ENCODE measurements at regions not wholly inside any gene's neighbourhood (a gene's known extent, or its start where the extent isn't known, plus 50 kb on each side); places are given as distances from the start of the nearest gene placed in this dataset.

- Mint-ChIP-seq H3K4me1 (no peaks in the 10 kb centered on the region), H3K4me3 (no peak overlapping the region), H3K27me3 (peaks cover 31% of the 10 kb centered on the region), H3K27ac (ENCODE audit: low read depth) (no peak overlapping the region), H3K9me3 (no peaks in the 10 kb centered on the region), H3K36me3 (ENCODE audit: insufficient read depth) (no peaks in the 10 kb centered on the region)
- ATAC-seq (replicated peaks; ENCODE audit: extremely low read depth, poor library complexity, severe bottlenecking) (no peak), DNase-seq (ENCODE audit: low spot score in 2 of 2) (no peak)
Measured at GRCh38 chr6:169956580-169956979, 205.2 kb downstream of the ERMARD start.

- Mint-ChIP-seq H3K36me3 (ENCODE audit: insufficient read depth) (no peaks in the 10 kb centered on the region), H3K4me3 (no peak overlapping the region), H3K27ac (ENCODE audit: low read depth) (no peak overlapping the region), H3K4me1 (no peaks in the 10 kb centered on the region), H3K27me3 (peaks cover 24% of the 10 kb centered on the region), H3K9me3 (no peaks in the 10 kb centered on the region)
- ATAC-seq (replicated peaks; ENCODE audit: extremely low read depth, poor library complexity, severe bottlenecking) (no peak), DNase-seq (ENCODE audit: low spot score in 2 of 2) (no peak)
Measured at GRCh38 chr6:169955731-169956437, 204.5 kb downstream of the ERMARD start.

DNA sequence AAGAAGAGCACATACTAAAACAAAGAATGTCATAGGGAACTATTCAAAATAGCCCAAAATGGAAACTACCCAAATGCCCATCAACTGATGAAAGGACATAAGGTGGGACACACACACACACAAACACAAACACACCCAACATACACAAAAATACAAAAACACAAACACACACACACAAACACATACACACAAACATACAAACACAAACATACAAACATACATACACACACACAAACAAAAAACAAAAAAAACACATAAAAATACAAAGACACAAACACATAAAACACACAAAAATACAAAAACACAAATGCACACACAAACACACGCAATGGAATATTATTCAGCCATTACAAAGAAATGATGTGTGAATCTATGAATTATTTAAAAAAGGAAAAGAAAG is 203.6 kb downstream of the ERMARD start:
- H3K9me3 Mint-ChIP-seq, result no peaks in the 10 kb centered on the region
- no peaks in the 10 kb centered on the region for H3K4me1 Mint-ChIP-seq
- no peak for ATAC-seq (replicated peaks; ENCODE audit: extremely low read depth, poor library complexity, severe bottlenecking)
- no peak overlapping the region for H3K4me3 Mint-ChIP-seq
- peaks cover 21% of the 10 kb centered on the region for H3K27me3 Mint-ChIP-seq
- no peak overlapping the region for H3K27ac Mint-ChIP-seq (ENCODE audit: low read depth)
- no peak for DNase-seq (ENCODE audit: low spot score in 2 of 2)
- H3K36me3 Mint-ChIP-seq (ENCODE audit: insufficient read depth), result no peaks in the 10 kb centered on the region

- no peak overlapping the region for H3K27ac Mint-ChIP-seq (ENCODE audit: low read depth)
- H3K4me1 Mint-ChIP-seq, result no peaks in the 10 kb centered on the region
- H3K9me3 Mint-ChIP-seq, result no peaks in the 10 kb centered on the region
- H3K27me3 Mint-ChIP-seq, result peaks cover 18% of the 10 kb centered on the region
- no peaks in the 10 kb centered on the region for H3K36me3 Mint-ChIP-seq (ENCODE audit: insufficient read depth)
- DNase-seq (ENCODE audit: low spot score in 2 of 2) (no peak), ATAC-seq (replicated peaks; ENCODE audit: extremely low read depth, poor library complexity, severe bottlenecking) (no peak)
- no peak overlapping the region for H3K4me3 Mint-ChIP-seq
Measured at GRCh38 chr6:169953686-169954085, 202.3 kb downstream of the ERMARD start.

GRCh38 chr6:169950558-169950957 is 199.1 kb downstream of the ERMARD start:
- Mint-ChIP-seq H3K27me3 (peaks cover 9% of the 10 kb centered on the region), H3K36me3 (ENCODE audit: insufficient read depth) (no peaks in the 10 kb centered on the region), H3K4me1 (no peaks in the 10 kb centered on the region), H3K27ac (ENCODE audit: low read depth) (no peak overlapping the region), H3K4me3 (no peak overlapping the region), H3K9me3 (no peaks in the 10 kb centered on the region)
- ATAC-seq (replicated peaks; ENCODE audit: extremely low read depth, poor library complexity, severe bottlenecking), result no peak
- DNase-seq (ENCODE audit: low spot score in 2 of 2), result no peak

DNA sequence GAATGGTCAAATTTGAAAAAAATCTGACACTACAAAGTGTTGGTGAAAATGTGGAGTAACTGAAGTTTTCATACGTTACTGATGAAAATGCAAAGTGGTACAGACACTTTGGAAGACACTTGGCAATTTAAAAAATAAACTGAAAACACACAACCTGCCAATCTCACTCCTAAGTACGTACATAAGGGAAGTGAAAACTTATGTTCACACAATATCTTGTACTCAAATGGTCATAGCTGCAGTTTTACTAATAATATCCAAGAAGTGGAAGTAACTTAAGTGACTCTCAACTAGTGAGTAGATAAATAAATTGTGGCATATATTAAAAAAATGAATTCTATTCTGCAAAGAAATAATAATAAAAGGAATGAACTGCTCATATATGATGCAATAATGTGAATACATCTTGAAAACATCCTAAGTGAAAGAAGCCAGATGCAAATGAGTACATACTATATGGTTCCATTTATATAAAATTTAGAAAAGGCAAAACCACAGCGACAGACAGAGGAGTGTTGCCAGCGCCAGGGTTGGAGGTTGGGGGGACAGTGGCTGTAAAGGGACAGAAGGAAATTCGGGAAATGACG is 198.2 kb downstream of the ERMARD start:
- Mint-ChIP-seq H3K4me3 (no peak overlapping the region), H3K4me1 (no peaks in the 10 kb centered on the region), H3K27me3 (peaks cover 7% of the 10 kb centered on the region), H3K27ac (ENCODE audit: low read depth) (peak overlapping the region; percentile 71), H3K9me3 (no peaks in the 10 kb centered on the region), H3K36me3 (ENCODE audit: insufficient read depth) (no peaks in the 10 kb centered on the region)
- DNase-seq (ENCODE audit: low spot score in 2 of 2), result no peak
- ATAC-seq (replicated peaks; ENCODE audit: extremely low read depth, poor library complexity, severe bottlenecking), result no peak

GRCh38 chr6:169946971-169947370 is 195.5 kb downstream of the ERMARD start:
- H3K4me1 Mint-ChIP-seq, result no peaks in the 10 kb centered on the region
- no peaks in the 10 kb centered on the region for H3K36me3 Mint-ChIP-seq (ENCODE audit: insufficient read depth)
- peaks cover 9% of the 10 kb centered on the region for H3K9me3 Mint-ChIP-seq
- H3K27ac Mint-ChIP-seq (ENCODE audit: low read depth), result no peak overlapping the region
- DNase-seq (ENCODE audit: low spot score in 2 of 2) (no peak), ATAC-seq (replicated peaks; ENCODE audit: extremely low read depth, poor library complexity, severe bottlenecking) (no peak)
- H3K4me3 Mint-ChIP-seq, result no peak overlapping the region
- peaks cover 22% of the 10 kb centered on the region for H3K27me3 Mint-ChIP-seq

DNA sequence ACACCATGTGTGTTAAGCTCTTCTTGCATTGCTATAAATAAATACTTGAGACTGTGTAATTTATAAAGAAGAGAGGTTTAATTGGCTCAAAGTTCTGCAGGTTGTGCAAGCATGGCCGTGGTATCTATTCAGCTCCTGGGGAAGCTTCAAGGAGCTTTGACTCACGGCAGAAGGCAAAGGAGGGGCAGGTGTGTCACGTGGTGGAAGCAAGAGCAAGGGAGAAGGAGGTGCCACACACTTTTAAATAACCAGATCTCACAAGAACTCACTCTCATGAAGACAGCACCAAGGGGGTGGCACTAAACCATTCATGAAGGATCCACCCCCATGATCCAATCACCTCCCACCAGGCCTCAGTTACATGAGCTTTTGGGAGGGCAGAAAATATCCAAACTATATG is 193.7 kb downstream of the ERMARD start:
- H3K27ac Mint-ChIP-seq (ENCODE audit: low read depth), result no peak overlapping the region
- peaks cover 9% of the 10 kb centered on the region for H3K9me3 Mint-ChIP-seq
- DNase-seq (ENCODE audit: low spot score in 2 of 2) (no peak), ATAC-seq (replicated peaks; ENCODE audit: extremely low read depth, poor library complexity, severe bottlenecking) (no peak)
- peaks cover 34% of the 10 kb centered on the region for H3K27me3 Mint-ChIP-seq
- H3K4me1 Mint-ChIP-seq, result no peaks in the 10 kb centered on the region
- H3K4me3 Mint-ChIP-seq, result no peak overlapping the region
- no peaks in the 10 kb centered on the region for H3K36me3 Mint-ChIP-seq (ENCODE audit: insufficient read depth)

DNA sequence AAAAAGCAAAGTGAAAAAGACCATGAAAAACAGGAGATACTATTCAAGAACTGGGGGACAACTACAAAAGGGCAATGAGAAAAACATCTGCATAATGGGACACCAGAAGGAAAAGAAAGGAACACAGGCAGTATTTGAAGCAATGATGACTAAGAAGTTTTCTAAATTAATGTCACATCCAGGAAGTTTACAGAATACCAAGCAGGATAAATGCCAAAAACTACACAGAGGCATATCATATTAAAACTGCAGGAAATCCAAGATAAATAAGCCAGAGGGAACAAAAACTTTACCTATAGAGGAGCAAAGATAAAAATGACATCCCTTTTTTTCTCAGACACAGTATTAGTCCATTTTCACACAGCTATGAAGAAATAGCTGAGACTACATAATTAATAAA is 193.0 kb downstream of the ERMARD start:
- Mint-ChIP-seq H3K27me3 (peaks cover 41% of the 10 kb centered on the region), H3K9me3 (peaks cover 9% of the 10 kb centered on the region), H3K4me1 (no peaks in the 10 kb centered on the region), H3K27ac (ENCODE audit: low read depth) (no peak overlapping the region), H3K36me3 (ENCODE audit: insufficient read depth) (no peaks in the 10 kb centered on the region), H3K4me3 (no peak overlapping the region)
- no peak for ATAC-seq (replicated peaks; ENCODE audit: extremely low read depth, poor library complexity, severe bottlenecking)
- no peak for DNase-seq (ENCODE audit: low spot score in 2 of 2)

DNA sequence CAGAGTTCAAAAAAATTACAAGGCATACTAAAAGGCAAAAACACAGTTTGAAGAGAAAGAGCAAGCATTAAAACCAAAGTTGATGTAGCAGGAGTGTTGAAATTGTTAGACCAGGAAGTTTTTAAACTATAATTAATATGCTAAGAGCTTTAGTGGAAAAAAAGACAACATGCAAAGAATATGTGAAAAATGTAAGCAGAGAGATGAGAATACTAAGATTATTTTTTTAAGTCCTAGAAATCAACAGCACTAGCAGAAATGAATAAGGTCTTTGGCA is 192.6 kb downstream of the ERMARD start:
- peaks cover 9% of the 10 kb centered on the region for H3K9me3 Mint-ChIP-seq
- H3K4me3 Mint-ChIP-seq, result no peak overlapping the region
- peaks cover 45% of the 10 kb centered on the region for H3K27me3 Mint-ChIP-seq
- no peak overlapping the region for H3K27ac Mint-ChIP-seq (ENCODE audit: low read depth)
- H3K4me1 Mint-ChIP-seq, result no peaks in the 10 kb centered on the region
- H3K36me3 Mint-ChIP-seq (ENCODE audit: insufficient read depth), result no peaks in the 10 kb centered on the region
- DNase-seq (ENCODE audit: low spot score in 2 of 2), result no peak
- ATAC-seq (replicated peaks; ENCODE audit: extremely low read depth, poor library complexity, severe bottlenecking), result no peak

DNA sequence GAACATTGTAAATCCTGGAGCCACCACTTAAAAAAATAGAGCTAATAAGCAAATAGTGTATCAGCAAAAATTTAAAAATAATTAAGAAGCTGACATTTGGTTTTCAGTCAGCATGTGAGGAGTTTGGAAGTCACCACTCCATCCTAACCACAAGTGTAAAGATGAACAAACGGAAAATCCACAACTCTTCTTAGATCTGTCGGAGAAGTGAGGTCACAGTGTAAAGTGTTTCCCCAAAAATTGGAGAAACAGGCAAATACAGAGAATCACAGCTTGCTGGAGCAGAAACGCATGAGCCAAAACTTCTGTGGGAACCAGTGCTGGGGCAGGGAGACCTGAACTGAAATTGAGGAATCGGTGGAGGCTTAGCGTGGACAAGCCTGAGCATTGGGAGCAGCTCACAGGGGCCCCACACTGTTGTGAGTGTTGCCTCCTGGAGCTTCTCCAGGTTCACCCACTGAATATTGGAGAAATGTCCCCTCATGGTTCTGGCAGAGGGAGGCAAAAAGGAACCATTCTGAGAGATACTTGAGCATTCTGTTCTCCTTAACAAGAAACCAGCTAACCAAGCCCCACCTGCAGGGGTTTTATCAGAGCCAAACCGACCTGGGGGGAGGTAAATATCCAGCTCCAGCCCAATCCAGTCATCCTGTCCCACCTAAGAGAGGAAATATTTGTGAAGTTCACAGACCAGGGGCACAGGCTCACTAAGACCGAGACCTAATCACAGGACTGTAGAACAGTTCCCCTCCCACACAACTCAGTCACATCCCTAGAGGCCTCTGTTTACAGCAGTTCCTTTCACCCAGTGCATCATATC is 192.0 kb downstream of the ERMARD start:
- peaks cover 51% of the 10 kb centered on the region for H3K27me3 Mint-ChIP-seq
- H3K27ac Mint-ChIP-seq (ENCODE audit: low read depth), result no peak overlapping the region
- DNase-seq (ENCODE audit: low spot score in 2 of 2), result no peak
- no peak overlapping the region for H3K4me3 Mint-ChIP-seq
- H3K9me3 Mint-ChIP-seq, result peaks cover 9% of the 10 kb centered on the region
- no peaks in the 10 kb centered on the region for H3K4me1 Mint-ChIP-seq
- no peak for ATAC-seq (replicated peaks; ENCODE audit: extremely low read depth, poor library complexity, severe bottlenecking)
- H3K36me3 Mint-ChIP-seq (ENCODE audit: insufficient read depth), result no peaks in the 10 kb centered on the region

DNA sequence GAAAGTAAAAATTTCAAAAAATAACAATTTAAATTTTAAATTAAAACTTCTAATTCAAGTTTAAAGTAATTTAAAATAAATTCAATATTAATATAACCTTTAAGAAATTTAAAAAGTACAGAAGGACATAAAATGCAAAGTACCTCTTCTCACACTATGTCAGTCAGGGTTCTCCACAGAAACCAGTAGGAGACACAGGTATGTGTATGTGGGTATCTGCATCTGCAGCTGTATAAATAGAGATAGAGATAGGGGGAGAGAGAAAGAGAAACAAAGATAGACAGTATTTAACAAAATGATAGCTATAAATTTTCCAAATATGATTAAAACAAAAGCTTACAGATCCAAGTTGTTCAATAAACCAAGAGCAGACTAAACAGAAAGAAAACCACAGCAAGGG is 190.8 kb downstream of the ERMARD start:
- peaks cover 9% of the 10 kb centered on the region for H3K9me3 Mint-ChIP-seq
- H3K4me1 Mint-ChIP-seq, result no peaks in the 10 kb centered on the region
- ATAC-seq (replicated peaks; ENCODE audit: extremely low read depth, poor library complexity, severe bottlenecking) (no peak), DNase-seq (ENCODE audit: low spot score in 2 of 2) (no peak)
- no peaks in the 10 kb centered on the region for H3K36me3 Mint-ChIP-seq (ENCODE audit: insufficient read depth)
- H3K27ac Mint-ChIP-seq (ENCODE audit: low read depth), result no peak overlapping the region
- no peak overlapping the region for H3K4me3 Mint-ChIP-seq
- peaks cover 59% of the 10 kb centered on the region for H3K27me3 Mint-ChIP-seq
